Epidermal melanocyte (primary cell): ENCODE measurements at regions not wholly inside any gene's neighbourhood (a gene's known extent, or its start where the extent isn't known, plus 50 kb on each side); places are given as distances from the start of the nearest gene placed in this dataset.

Source experiments
- DNase-seq: peaks from one replicate; pipeline ENCODE4 v3.0.0; 2011; ENCODE audit warnings: low spot score; ENCODE audit not compliant: insufficient read length

DNA sequence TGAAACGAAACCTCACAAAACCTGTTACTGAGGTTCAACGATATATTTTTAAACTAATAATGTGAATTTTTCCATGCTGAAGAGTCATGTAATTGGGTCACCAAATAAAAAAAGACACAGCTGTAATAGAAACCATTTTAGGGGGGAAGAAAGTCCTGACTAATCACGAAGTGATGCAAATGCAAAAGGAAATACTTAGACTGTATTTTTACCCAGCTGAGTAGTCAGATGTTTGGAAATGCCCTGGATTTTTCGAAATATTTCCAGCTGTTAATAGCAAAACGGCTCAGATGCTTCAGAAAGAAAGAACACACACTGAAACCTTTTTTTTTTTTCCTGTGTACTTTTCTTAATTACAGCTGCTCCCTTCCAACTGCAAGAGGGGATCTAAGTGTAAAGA lies 210.3 kb downstream of the SETD4 start:
- DNase-seq: peak; percentile 61

DNA sequence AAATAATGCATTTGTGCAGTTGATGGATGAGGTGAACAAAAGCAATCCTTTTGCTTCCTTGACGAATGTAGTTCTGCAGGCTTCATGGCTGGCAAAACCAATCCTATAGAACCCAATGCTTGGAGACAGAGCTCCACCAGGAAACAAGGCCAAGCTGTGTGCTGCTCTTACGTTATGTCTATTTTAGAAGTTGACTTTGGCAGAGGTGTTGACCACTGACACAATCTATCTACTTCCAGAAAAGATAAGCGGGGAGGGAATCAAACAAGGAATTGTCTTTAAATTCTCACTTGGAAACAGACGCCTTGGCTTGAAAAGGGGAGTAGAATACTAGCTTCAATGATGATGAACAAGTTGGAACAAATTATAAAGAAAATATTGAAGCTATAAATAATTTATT lies 211.2 kb downstream of the SETD4 start:
- no peak for DNase-seq

DNA sequence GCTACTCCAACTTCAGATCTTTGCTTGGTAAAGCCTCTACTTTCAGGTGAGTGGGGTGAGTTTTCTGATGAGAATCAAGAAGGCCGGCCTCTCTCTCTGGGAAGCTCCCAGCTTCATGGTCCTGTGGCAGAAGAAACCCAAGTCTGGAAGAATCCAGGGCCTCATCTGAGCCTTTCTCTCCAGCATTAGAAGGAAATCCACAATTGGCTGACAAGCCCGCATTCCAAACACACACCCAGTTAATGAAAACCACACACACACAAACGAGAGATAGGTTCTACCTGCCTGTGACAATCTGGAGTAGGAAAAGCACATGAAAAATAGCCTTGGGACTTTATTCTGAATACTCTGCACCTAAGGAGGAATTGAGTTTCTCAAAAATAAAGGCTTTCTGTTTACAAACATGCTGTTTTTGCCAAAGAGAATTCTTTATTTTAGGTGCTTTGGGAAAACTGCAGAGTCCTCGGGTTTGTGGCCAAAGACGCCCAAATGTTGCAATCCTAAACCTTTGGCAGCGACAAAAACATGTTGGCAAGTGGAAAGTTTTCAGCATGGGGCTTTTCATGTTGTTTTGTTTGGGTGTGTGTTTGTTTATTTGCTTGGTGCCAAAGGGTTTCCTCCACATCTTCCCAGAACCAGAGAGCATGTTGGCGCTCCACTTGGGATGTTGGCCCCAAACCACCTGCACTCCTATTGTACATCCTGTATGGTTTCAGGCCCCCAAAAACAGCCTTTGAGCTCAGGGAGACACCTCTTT lies 216.2 kb downstream of the SETD4 start:
- DNase-seq: no peak

DNA sequence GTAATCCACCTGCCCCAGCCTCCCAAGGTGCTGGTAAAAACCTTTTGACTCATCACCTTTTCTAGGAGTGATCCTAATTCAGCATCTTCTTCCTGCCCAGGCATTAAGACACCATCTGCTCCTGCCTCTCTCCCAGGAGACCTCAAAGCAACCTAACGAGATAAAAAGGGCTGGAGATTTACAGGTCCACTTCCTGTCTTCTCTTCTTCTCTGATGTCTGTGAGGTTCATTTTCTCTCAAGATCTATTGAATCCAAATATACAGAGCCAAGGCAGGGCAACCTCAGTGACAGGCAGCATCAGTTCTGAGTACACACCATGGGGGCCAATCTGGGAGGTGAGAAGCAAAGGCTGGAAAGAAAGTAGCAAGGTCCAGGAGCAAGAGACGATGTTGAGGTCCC lies 219.4 kb downstream of the SETD4 start:
- DNase-seq: no peak

DNA sequence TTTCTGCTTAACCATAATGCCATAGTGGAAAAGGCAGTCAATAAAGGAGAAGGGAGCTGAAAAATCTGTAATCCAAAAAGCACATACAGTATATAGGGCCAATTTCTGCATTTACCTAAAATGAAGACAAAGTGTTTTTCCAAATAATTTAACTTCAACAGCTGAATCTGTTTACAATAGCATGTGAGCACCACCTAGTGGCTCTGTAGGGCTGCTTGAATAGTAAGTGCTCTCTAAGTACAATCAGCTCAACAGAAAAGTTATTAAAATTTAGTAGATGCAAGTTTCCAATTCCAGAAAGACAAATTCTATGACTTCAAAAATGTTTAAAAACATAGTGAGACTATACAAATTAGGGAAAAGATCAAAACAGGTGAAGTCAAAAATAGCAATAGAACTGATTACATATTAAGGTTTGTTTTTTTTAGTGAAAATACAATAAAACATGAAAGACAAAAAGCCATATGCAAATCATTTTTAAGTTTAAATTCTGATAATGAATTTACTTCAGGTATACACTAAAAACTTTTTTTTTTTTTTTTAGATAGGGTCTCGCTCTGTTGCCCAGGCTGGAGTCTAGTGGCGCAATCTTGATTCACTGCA lies 220.0 kb downstream of the SETD4 start:
- DNase-seq: no peak

DNA sequence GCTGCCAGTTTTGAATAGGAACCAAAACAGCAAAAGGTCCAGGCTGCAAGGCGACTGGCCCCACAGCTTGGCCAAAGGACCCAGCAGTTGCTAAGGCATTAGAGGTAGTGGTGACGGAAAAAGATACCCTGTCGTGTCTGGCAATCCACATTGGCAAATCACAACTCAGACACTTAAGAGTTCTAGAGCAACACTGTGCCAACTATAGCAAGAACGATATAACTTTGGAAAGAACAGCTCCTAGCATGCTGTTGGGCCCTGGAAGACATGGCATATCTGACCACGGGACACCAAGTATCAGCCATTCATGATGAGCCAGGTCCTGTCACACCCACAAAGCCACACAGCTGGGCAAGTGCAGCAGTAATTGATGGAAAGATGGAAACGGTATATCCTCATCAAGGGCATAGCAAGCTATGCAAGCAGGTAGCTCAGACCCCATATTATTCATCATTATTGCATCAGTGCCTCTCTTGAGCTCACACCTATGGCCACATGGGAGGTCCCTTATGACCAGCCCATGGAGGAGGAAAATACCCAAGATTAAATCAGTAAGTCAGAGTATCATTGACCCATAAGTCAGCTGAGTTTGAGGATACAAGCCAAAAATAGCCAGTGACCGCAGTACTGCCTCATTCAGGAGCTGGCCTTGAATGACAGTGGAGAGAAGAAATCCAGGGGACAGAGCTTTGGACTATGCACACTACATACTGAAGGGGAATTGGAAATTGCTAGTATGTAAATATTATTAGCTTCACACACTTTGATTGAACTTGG lies 221.2 kb downstream of the SETD4 start:
- DNase-seq: no peak

DNA sequence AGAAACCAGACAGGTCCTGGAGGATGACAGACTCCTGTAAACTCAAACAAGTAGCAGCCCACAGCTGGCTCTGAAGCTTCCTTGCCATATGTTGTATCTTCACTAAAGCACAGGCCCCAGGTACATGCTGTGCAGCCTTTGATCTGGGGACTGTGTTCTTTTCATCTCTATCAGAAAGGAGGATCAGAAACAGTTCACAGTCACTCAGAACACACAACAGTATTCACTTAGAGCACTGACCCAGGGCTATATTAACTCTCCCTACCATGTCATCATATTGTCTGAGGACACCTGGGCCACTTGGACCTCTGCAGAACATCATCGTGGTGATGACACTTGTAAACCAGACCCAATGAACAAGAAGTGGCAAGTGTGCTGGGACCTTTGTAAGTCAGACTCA lies 222.0 kb downstream of the SETD4 start:
- DNase-seq: no peak

DNA sequence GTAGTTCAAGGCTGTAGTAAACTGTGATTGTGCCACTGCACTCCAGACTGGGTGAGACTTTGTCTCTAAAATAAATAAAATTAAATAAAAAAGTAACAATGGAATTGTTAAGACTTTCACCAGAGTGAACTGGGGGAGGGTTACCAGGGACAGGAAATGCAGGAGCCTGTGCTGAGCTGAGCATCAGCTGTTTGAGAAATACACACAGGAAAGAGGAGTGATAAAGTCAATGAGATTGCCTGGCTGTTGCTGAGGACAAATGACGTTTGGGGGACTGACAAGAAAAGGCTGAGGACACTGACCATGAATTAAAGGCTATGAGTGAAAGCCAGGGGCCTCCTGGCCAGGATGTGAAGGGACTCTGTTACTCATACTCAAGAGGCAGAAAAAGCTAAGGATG lies 226.3 kb downstream of the SETD4 start:
- no peak for DNase-seq

DNA sequence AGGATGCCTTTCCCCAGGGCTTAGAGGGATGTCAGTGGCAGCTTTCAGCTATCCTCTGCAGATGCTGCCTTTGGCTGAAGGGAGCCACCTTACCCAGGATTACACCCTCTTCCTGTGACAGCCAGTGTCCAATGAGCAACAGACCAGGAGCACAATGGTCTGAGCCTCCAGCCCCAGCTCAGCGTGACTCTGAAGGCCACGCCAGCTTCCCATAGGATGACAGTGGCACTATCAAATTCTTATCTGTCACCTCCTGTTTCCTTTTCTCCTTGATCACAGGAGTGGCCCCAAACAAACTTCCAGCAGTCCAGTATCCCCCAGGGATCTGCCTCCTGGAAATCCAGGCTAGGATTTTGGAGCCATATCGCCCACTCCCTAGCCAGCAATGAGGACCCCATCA lies 226.9 kb downstream of the SETD4 start:
- DNase-seq: no peak

DNA sequence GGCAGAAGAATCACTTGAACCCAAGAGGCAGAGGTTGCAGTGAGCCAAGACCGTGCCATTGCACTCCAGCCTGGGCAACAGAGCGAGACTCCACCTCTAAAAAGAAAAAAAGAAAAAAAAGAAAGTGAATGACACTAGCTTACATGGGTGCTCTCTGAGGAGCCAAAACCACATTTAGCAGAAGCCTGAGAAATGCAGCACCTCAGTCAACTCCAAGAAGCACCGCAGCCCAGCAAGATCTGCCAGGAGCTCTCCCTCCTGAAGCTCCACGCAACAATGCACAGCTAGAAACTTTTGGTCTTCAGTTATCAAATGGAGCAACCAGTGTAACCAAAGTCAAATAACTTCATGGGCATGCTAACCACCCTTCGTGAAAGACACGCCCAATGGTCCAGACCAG lies 229.1 kb downstream of the SETD4 start:
- DNase-seq: no peak

DNA sequence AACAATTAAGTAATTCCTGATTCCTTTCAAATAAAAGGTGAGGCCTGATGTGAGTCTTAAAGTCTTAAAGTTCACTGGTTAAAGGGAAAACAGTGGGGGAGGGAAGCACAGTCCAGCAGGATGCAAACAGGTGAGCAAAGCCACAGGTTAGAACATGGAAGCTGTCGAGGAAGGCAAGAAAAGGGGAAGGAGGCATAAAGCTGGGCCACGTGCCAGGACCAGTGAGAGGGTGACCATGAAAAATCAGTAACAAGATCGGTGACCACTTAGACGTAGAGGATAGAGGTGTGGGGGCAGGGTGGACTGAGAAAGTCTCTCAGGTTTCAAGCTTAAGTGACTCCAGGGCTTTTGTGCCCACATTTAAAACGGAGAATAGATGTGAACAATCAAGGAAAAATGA lies 231.3 kb downstream of the SETD4 start:
- no peak for DNase-seq

DNA sequence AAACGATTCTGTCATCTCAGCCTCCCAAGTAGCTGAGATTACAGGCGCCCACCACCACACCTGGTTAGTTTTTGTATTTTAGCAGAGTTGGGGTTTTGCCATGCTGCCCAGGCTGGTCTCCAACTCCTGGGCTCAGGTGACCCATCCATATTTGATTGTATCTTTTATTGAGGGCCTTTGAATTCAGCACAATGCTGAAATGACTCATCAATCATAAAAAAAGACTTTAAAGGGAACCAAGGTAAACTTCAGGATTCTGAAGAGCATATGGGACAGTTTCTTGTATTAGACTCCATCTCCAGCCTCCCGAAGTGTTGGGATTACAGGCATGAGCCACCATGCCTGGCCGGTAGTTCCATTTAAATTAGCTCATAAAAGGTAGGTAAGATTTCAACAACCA lies 232.2 kb downstream of the SETD4 start:
- DNase-seq: no peak

DNA sequence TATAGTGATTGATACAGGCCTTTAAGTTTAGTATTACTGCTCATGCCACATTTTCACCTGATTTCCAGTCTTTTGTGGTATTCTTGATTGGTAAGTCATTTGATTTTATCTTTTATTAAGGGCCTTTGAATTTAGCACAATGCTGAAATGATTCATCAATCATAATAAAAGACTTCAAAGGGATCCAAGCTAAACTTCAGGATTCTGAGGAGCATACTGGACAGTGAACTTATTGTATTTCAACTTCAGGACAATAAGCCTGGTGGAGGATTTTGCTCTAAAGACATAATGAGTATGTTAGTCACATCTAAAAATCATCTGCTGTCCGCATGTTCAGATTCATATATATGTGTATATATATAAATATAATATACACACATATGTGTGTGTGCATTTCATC lies 233.3 kb downstream of the SETD4 start:
- DNase-seq: no peak

DNA sequence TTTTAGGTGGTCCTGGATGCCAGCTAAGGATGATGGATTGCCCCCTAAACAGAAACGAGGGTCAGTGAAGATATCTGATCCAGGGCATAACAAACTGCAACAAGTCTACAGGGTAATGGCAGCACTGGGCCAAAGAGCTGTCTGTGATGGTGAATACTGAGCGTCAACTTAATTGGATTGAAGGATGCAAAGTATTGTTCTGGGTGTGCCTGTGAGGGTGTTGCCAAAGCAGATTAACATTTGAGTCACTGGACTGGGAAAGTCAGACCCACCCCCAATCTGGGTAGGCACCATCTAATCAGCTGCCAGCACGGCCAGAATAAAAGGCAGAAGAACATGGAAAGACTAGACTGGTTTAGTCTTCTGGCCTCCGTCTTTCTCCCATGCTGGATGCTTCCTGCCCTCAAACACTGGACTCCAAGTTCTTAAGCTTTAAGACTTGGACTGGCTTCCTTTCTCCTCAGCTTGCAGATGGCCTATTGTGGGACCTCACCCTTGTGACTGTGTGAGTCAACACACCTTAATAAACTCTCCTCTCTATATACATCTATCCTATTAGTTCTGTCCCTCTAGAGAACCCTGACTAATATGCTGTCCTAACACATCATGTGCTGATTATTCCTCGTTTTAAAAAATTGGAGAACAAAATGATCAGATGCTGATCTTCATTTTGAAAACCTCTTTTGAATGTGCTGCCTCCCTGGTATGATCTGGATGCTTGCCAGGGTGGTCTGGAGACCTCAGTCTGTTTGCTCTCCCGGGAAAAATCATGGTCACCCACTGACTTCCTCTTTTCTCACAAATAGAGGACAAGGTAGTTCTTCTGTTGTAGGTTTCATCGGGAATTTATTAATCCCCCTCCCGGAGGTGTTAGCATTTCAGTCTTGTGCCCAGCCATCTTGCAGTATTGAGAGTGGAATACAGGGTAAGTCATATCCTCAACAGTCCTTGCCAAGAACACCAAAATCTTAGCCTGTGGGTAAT lies 234.7 kb downstream of the SETD4 start:
- DNase-seq: no peak

DNA sequence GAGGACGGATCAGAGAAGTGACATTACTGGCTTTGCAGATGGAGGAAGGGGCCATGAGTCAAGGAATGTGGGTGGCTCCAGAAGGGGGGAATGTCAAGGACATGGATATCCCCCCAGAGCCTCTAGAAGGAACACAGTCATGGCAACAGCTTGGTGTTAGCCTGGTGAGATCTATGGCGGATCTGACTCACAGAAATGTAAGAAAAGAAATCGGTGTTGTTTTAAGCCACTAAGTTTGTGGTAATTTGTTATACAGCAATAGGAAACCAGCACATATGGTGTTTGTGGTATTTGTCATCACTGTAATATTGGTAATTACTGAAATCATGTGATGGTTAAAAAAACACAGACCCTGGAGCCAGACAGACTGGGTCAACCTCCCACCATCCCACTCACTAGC lies 236.2 kb downstream of the SETD4 start:
- DNase-seq: no peak

DNA sequence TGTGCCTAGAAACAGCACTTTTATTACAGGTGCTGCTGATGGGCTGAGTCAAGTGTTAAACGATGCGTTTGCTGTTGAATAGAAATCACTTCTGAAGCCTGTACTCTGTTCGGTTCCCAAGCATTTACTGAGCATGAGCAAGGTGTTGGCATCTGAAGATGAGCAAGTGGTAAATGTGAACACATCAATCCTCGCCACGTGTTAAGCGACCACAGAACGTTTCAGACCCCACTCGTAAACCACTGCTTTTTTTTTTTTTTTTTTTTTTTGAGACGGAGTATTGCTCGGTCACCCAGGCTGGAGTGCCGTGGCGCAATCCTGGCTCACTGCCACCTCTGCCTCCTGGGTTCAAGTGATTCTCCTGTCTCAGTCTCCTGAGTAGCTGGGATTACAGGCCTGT lies 241.2 kb downstream of the SETD4 start:
- DNase-seq: no peak

DNA sequence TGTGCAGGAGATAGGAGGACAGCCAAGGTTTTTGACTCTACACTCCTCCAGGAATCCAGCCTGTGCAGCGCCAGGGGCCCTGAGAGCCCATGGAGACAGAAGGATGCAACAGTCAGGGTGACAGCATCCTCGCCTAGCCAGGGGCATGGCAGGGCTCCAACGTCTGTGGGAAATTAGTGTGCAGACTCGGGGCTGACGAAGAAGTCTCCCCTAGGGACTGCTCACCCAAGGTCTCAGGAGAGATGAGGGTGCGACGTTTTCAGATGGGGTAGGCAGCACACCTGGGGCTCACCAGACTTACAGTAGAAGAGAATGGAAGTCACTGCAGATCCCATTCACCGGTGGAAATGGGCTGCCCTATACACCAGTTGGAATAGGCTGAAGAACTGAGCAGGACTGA lies 241.7 kb downstream of the SETD4 start:
- no peak for DNase-seq

DNA sequence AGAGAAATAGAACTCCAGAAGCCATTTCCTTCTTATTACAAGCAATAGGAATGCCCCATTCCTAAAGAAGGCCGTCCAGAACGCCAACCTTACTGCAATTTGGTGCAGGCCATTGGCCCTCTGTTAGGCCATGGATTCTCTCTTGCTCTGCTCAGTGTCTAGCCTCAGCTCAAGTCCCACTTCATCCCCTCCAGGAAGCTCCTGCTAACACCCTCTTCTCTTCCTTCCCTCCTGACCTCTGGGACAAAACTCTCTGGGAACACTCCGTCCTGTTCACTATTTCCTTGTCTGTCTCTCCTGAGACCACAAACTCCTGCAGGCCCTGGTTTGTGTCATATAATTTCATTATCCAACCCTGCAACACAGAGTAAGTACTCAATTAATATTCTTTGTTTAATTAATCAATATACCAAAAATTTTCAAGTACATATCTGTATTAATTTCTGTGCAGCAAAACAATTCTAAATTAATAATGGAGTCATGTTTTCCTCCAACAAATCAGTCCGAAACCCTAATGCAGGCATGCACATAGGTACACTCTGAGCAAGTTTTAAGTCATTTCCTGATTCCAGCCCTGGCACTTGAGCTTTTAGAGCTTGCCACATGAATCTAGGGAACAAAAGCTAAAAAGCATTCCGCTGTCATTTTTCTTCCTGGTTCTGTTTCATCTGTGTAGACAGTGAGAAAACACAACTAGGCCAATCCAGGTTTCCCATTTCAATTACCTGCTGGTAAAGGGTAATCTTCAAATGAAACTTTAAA lies 245.3 kb downstream of the SETD4 start:
- no peak for DNase-seq

DNA sequence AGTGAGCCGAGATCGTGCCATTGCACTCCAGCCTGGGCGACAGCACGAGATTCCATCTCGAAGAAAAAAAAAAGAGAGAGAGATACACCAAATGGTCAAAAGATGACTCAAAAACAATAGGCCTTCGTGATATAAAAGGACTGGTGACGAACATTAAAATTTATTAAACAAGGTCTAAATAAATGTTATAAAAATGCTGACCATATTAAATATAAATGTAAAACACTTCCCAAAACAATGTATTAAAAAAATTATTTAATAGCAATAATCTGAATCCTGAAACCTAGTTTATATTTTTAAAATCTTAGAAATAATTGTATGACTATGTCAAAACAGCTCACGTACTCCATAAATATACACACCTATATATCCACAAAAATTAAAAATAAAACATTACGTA lies 247.6 kb downstream of the SETD4 start:
- DNase-seq: no peak

DNA sequence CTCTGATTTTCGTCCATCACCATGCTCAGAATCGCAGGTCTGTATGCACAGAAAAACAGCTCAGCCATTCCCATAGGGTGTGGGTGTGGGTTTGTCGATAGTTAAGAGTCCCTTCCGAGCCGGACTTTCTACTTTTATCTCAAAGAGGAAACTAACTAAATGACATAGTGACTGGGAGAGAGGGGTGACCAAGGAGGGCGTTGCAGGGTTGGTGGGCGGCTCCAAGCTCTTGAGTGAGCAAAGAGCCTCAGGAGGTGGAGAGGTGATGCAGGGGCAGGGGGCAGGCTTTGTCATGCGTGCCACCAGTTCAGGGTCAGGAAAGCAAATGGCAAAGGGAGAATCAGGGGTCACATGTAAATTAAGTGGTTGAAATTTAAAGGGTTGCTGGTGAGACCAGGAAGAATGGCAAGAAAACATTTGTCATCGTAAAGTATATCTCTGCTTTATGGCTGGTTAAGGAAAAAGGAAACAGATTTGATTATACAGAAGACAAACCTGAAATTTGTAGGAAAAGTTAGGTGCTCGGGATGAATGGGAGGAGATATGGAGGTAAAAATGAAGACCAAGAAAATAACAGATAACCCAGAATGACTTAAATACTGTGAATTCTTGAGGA lies 249.0 kb downstream of the SETD4 start:
- no peak for DNase-seq
